NCI-H510A treated with DMSO at 0.1 percent for 48 hours (cell line): ENCODE measurements at regions not wholly inside any gene's neighbourhood (a gene's known extent, or its start where the extent isn't known, plus 50 kb on each side); places are given as distances from the start of the nearest gene placed in this dataset.
"Not testable (repeated sequence)": the region's sequence is repeated elsewhere in the genome, so short reads cannot be mapped to it uniquely, and the experiment has no call there.

ENCODE experiments used
- DNase-seq: peaks from one replicate; lab custom pipeline; 2025; lab: John Stamatoyannopoulos, UW

- DNase-seq, result no peak
These were observed 185.1 kb downstream of the ETNK1 start for GRCh38 chr12:22810036-22810435.

- DNase-seq, result no peak
These were observed 187.6 kb downstream of the ETNK1 start for GRCh38 chr12:22812531-22812930.

- no peak for DNase-seq
These were observed 197.0 kb downstream of the ETNK1 start for GRCh38 chr12:22821985-22822384.

- DNase-seq, result no peak
These were observed 201.1 kb downstream of the ETNK1 start for GRCh38 chr12:22826026-22826425.

- DNase-seq, result not testable (repeated sequence)
These were observed 201.5 kb downstream of the ETNK1 start for GRCh38 chr12:22826446-22826981.

GRCh38 chr12:22828066-22828465, 203.1 kb downstream of the ETNK1 start:
- no peak for DNase-seq

- DNase-seq, result no peak
These were observed 210.5 kb downstream of the ETNK1 start for GRCh38 chr12:22835431-22835830.

- no peak for DNase-seq
These were observed 225.2 kb downstream of the ETNK1 start for GRCh38 chr12:22850185-22850584.

- DNase-seq, result no peak
These were observed 226.6 kb downstream of the ETNK1 start for GRCh38 chr12:22851532-22851931.

GRCh38 chr12:22855456-22855855, 230.5 kb downstream of the ETNK1 start:
- no peak for DNase-seq

- peak; percentile 50 for DNase-seq
These were observed 231.2 kb downstream of the ETNK1 start for GRCh38 chr12:22856178-22856577.

GRCh38 chr12:22858849-22859570, 234.0 kb downstream of the ETNK1 start:
- no peak for DNase-seq

GRCh38 chr12:22860926-22861325, 236.0 kb downstream of the ETNK1 start:
- DNase-seq, result no peak

- no peak for DNase-seq
These were observed 240.9 kb downstream of the ETNK1 start for GRCh38 chr12:22865822-22866221.

- no peak for DNase-seq
These were observed 241.4 kb downstream of the ETNK1 start for GRCh38 chr12:22866406-22866805.

- no peak for DNase-seq
These were observed 249.2 kb downstream of the ETNK1 start for GRCh38 chr12:22874151-22874550.

- no peak for DNase-seq
These were observed 251.3 kb downstream of the ETNK1 start for GRCh38 chr12:22876262-22876661.

- DNase-seq, result no peak
These were observed 254.2 kb downstream of the ETNK1 start for GRCh38 chr12:22879203-22879602.

GRCh38 chr12:22880331-22880730, 255.4 kb downstream of the ETNK1 start:
- no peak for DNase-seq

GRCh38 chr12:22880807-22881206, 255.8 kb downstream of the ETNK1 start:
- DNase-seq, result no peak

- no peak for DNase-seq
These were observed 257.0 kb downstream of the ETNK1 start for GRCh38 chr12:22881878-22882385.

GRCh38 chr12:22882559-22882958, 257.6 kb downstream of the ETNK1 start:
- no peak for DNase-seq

- DNase-seq, result no peak
These were observed 268.9 kb downstream of the ETNK1 start for GRCh38 chr12:22893878-22894277.

GRCh38 chr12:22899184-22899583, 274.2 kb downstream of the ETNK1 start:
- DNase-seq, result no peak
